ENCODE measurements at regions not wholly inside any gene's neighbourhood (a gene's known extent, or its start where the extent isn't known, plus 50 kb on each side); places are given as distances from the start of the nearest gene placed in this dataset.
A peak's percentile ranks its signal among the peaks of the same experiment; 100 is the strongest.

GRCh38 chr10:4385231-4385870, 440.7 kb upstream of the AKR1E2 start:
- DNase-seq (ENCODE audit: low read depth) = no peak

GRCh38 chr10:4384245-4384644, 441.8 kb upstream of the AKR1E2 start:
- no peak for DNase-seq (ENCODE audit: low read depth)

- DNase-seq (ENCODE audit: low read depth) = no peak
Observed at GRCh38 chr10:4383651-4384098, 442.3 kb upstream of the AKR1E2 start.

- DNase-seq (ENCODE audit: low read depth) = no peak
Observed at GRCh38 chr10:4382811-4383210, 443.2 kb upstream of the AKR1E2 start.

GRCh38 chr10:4373612-4374011, 452.4 kb upstream of the AKR1E2 start:
- no peak for DNase-seq (ENCODE audit: low read depth)

- no peak for DNase-seq (ENCODE audit: low read depth)
Observed at GRCh38 chr10:4373098-4373497, 452.9 kb upstream of the AKR1E2 start.

- peak; percentile 96 for DNase-seq (ENCODE audit: low read depth)
Observed at GRCh38 chr10:4372601-4373000, 453.4 kb upstream of the AKR1E2 start.

GRCh38 chr10:4371691-4372295, 454.2 kb upstream of the AKR1E2 start:
- no peak for DNase-seq (ENCODE audit: low read depth)

- no peak for DNase-seq (ENCODE audit: low read depth)
Observed at GRCh38 chr10:4370376-4370775, 455.6 kb upstream of the AKR1E2 start.

- no peak for DNase-seq (ENCODE audit: low read depth)
Observed at GRCh38 chr10:4361581-4361980, 464.4 kb upstream of the AKR1E2 start.

GRCh38 chr10:4359003-4359402, 467.0 kb upstream of the AKR1E2 start:
- no peak for DNase-seq (ENCODE audit: low read depth)

GRCh38 chr10:4357911-4358310, 468.1 kb upstream of the AKR1E2 start:
- DNase-seq (ENCODE audit: low read depth) = no peak

GRCh38 chr10:4355350-4355749, 470.7 kb upstream of the AKR1E2 start:
- DNase-seq (ENCODE audit: low read depth) = no peak

- peak; percentile 53 for DNase-seq (ENCODE audit: low read depth)
Observed at GRCh38 chr10:4354382-4354812, 471.6 kb upstream of the AKR1E2 start.

- DNase-seq (ENCODE audit: low read depth) = no peak
Observed at GRCh38 chr10:4353964-4354363, 472.0 kb upstream of the AKR1E2 start.

GRCh38 chr10:4353059-4353655, 472.9 kb upstream of the AKR1E2 start:
- DNase-seq (ENCODE audit: low read depth) = no peak

GRCh38 chr10:4352414-4352961, 473.5 kb upstream of the AKR1E2 start:
- DNase-seq (ENCODE audit: low read depth) = no peak

- DNase-seq (ENCODE audit: low read depth) = peak; percentile 50
Observed at GRCh38 chr10:4351723-4352413, 474.1 kb upstream of the AKR1E2 start.

- no peak for DNase-seq (ENCODE audit: low read depth)
Observed at GRCh38 chr10:4347397-4347796, 478.6 kb upstream of the AKR1E2 start.

- DNase-seq (ENCODE audit: low read depth) = no peak
Observed at GRCh38 chr10:4345877-4346646, 479.9 kb upstream of the AKR1E2 start.

GRCh38 chr10:4344492-4344994, 481.5 kb upstream of the AKR1E2 start:
- peak; percentile 99 for DNase-seq (ENCODE audit: low read depth)

GRCh38 chr10:4343873-4344272, 482.1 kb upstream of the AKR1E2 start:
- DNase-seq (ENCODE audit: low read depth) = no peak

Measured in GM04504 (cell line).